BLaER1 treated with 17β-estradiol and CSF1 and Interleukin-3, amounts not matched to agents 10 nM and 100 nM (cell line): ENCODE measurements at regions not wholly inside any gene's neighbourhood (a gene's known extent, or its start where the extent isn't known, plus 50 kb on each side); places are given as distances from the start of the nearest gene placed in this dataset.
"Not testable (repeated sequence)": the region's sequence is repeated elsewhere in the genome, so short reads cannot be mapped to it uniquely, and the experiment has no call there.

ENCODE experiments used
- H3K27ac ChIP-seq, 11 experiments: shearing (Covaris generic); formaldehyde crosslinking; 2 replicates each; pipeline ENCODE4 v1.8.1; 2022
- H3K27me3 ChIP-seq, 11 experiments: shearing (Covaris generic); formaldehyde crosslinking; 2 replicates each; pipeline ENCODE4 v1.8.1; 2022
- H3K36me3 ChIP-seq, 11 experiments: shearing (Covaris generic); formaldehyde crosslinking; 2 replicates each; pipeline ENCODE4 v1.8.1; 2022
- H3K4me1 ChIP-seq, 10 experiments: shearing (Covaris generic); formaldehyde crosslinking; 2 replicates each; pipeline ENCODE4 v1.8.1; 2022
- H3K4me2 ChIP-seq, 11 experiments: shearing (Covaris generic); formaldehyde crosslinking; 2 replicates each; pipeline ENCODE4 v1.8.1; 2022
- H3K4me3 ChIP-seq, 10 experiments: shearing (Covaris generic); formaldehyde crosslinking; 2 replicates each; pipeline ENCODE4 v1.8.1; 2022
- H3K9ac ChIP-seq, 11 experiments: shearing (Covaris generic); formaldehyde crosslinking; 2 replicates each; pipeline ENCODE4 v1.8.1; 2022
- H3K9me3 ChIP-seq, 11 experiments: shearing (Covaris generic); formaldehyde crosslinking; replicated peaks in 1 of 11; 2 replicates each; pipeline ENCODE4 v1.8.1; 2022
- H4K20me1 ChIP-seq, 11 experiments: shearing (Covaris generic); formaldehyde crosslinking; 2 replicates each; pipeline ENCODE4 v1.8.1; 2022
- Cebpa-rat ChIP-seq, 11 experiments: shearing (Covaris generic); IDR thresholded peaks; 2 replicates each; pipeline ENCODE4 v1.8.1; 2022

GRCh38 chr17:14580499-14580898 is 279.6 kb downstream of the HS3ST3B1 start:
- H3K4me3 ChIP-seq, result no peak overlapping the region
- peaks cover 0 to 15% (median 5%) of the 10 kb centered on the region in 11 experiments; a peak in 8 of 22 replicates for H3K9me3 ChIP-seq
- H3K4me2 ChIP-seq, result no peak overlapping the region
- no peak overlapping the region for H3K9ac ChIP-seq
- H3K36me3 ChIP-seq, result no peaks in the 10 kb centered on the region
- no peaks in the 10 kb centered on the region for H3K4me1 ChIP-seq
- H4K20me1 ChIP-seq, result no peaks in the 10 kb centered on the region
- no peak overlapping the region for H3K27ac ChIP-seq
- TF ChIP-seq Cebpa-rat (IDR thresholded peaks at IDR 0.05), result no peak
- H3K27me3 ChIP-seq, result no peaks in the 10 kb centered on the region

GRCh38 chr17:14579716-14580115 is 278.8 kb downstream of the HS3ST3B1 start:
- TF ChIP-seq Cebpa-rat (IDR thresholded peaks at IDR 0.05), result no peak
- Histone ChIP-seq H3K4me2 (no peak overlapping the region), H3K9me3 (peaks cover 0 to 15% (median 5%) of the 10 kb centered on the region in 11 experiments; a peak in 8 of 22 replicates), H3K27ac (no peak overlapping the region), H3K9ac (no peak overlapping the region), H3K27me3 (no peaks in the 10 kb centered on the region), H3K4me3 (no peak overlapping the region), H4K20me1 (no peaks in the 10 kb centered on the region), H3K36me3 (no peaks in the 10 kb centered on the region), H3K4me1 (no peaks in the 10 kb centered on the region)

GRCh38 chr17:14575471-14575953 is 274.6 kb downstream of the HS3ST3B1 start:
- Histone ChIP-seq H3K4me3 (no peak overlapping the region), H3K9ac (no peak overlapping the region), H3K9me3 (peaks cover 0 to 22% (median 5%) of the 10 kb centered on the region in 11 experiments; a peak in 8 of 22 replicates), H3K4me2 (no peak overlapping the region), H3K36me3 (no peaks in the 10 kb centered on the region), H3K27ac (no peak overlapping the region), H4K20me1 (no peaks in the 10 kb centered on the region), H3K27me3 (no peaks in the 10 kb centered on the region), H3K4me1 (no peaks in the 10 kb centered on the region)
- no peak for TF ChIP-seq Cebpa-rat (IDR thresholded peaks at IDR 0.05)

DNA sequence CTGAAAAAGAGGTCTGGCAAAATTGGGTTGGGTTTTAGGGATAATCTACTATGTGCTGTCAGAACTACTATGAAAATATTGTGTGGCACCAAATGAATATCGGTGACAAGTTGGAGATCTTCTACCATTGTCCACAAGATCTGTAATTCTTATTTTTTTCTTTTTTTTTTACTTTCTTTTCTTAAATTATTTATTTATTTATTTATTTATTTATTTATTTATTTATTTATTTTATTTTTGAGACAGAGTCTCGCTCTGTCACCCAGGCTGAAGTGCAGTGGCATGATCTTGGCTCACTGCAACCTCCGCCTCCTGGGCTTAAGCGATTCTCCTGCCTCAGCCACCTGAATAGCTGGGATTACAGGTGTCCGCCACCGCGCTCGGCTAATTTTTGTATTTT is 259.4 kb downstream of the HS3ST3B1 start:
- H3K27me3 ChIP-seq, H3K9me3 ChIP-seq, H3K4me3 ChIP-seq, H4K20me1 ChIP-seq, H3K36me3 ChIP-seq, H3K9ac ChIP-seq: not testable (repeated sequence)
- Histone ChIP-seq H3K4me2 (peak overlapping the region in 6 of 11 experiments; percentile 44 to 80 (median 72); a peak in 12 of 22 replicates), H3K27ac (peak overlapping the region in 2 of 11 experiments; percentile 48 to 64; a peak in 3 of 22 replicates), H3K4me1 (peaks cover 12 to 52% (median 20%) of the 10 kb centered on the region in 10 experiments)

DNA sequence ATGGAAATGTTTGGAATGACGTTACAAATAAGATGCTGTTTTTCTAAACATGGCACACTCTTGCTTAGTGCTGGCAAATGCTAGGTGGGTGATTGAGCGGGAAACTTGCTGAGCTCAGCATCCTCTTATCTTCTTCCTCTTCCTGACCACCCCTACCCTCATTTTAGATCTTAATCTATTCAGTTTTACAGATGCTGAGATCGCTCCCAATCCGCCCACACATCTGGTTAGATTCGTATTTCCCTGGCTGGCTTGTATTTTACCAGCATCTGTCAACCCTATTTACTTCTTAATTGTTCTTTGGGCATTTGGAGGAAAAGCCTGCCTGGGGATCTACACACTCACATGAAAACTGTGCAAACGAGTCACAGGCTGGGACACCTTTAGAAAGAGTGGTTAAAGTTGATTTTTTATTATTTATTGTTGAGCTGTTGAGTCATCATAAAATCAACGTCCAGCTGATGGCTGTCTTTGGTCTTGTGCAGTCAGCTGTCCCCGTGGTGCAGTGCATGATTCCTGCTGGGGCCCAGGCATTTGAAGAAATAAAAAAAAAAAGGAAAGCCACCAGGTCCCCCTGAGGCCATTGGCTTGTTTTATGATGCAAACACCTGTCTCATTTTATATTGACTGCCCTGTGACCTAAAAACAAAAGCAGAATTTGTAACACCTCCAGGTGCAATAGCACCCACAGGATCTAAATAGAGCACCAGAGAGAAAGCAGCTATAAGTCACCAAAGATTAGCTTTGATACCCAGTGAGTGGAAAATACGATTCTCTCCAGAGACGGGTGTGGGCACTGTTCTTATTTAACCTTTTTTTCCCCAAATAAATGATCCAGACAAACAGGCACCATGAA is 258.6 kb downstream of the HS3ST3B1 start:
- Histone ChIP-seq H3K36me3 (no peaks in the 10 kb centered on the region), H3K9me3 (peaks cover 0 to 7% (median 0%) of the 10 kb centered on the region in 11 experiments; a peak in 3 of 22 replicates), H3K4me2 (peak overlapping the region; percentile 33 to 80 (median 68)), H3K4me3 (peak overlapping the region in 1 of 10 experiments; percentile 11; a peak in 1 of 20 replicates), H4K20me1 (no peaks in the 10 kb centered on the region), H3K27ac (peak overlapping the region in 2 of 11 experiments; percentile 48 to 64; a peak in 3 of 22 replicates), H3K27me3 (no peaks in the 10 kb centered on the region), H3K9ac (peak overlapping the region in 1 of 11 experiments; percentile 7; a peak in 2 of 22 replicates), H3K4me1 (peaks cover 12 to 52% (median 20%) of the 10 kb centered on the region in 10 experiments)
- TF ChIP-seq Cebpa-rat (IDR thresholded peaks at IDR 0.05), result no peak

DNA sequence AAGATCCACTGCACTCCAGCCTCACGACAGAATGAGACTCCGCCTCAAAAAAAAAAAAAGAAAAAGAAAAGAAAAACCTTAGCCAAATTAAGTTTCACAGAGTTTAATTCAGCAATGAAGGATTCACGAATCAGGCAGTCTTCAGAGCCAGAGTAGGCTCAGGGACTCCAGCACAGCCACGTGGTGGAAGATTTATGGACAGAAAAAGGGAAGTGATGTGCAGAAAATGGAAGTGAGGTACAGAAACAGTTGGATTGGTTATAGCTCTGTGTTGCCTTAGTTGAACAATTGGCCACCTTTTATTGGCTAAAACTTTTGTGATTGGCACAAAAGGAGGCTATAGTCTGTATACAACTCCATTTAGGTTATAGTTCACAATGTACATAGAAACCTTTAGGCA is 256.6 kb downstream of the HS3ST3B1 start:
- no peak for TF ChIP-seq Cebpa-rat (IDR thresholded peaks at IDR 0.05)
- no peaks in the 10 kb centered on the region for H3K36me3 ChIP-seq
- H3K4me1 ChIP-seq, result peaks cover 12 to 51% (median 20%) of the 10 kb centered on the region in 10 experiments
- H3K9ac ChIP-seq, result no peak overlapping the region
- no peak overlapping the region for H3K27ac ChIP-seq
- no peak overlapping the region for H3K4me3 ChIP-seq
- H3K27me3 ChIP-seq, result no peaks in the 10 kb centered on the region
- peaks cover 0 to 7% (median 0%) of the 10 kb centered on the region in 11 experiments; a peak in 3 of 22 replicates for H3K9me3 ChIP-seq
- H4K20me1 ChIP-seq, result no peaks in the 10 kb centered on the region
- H3K4me2 ChIP-seq, result peak overlapping the region in 2 of 11 experiments; percentile 19 to 43; a peak in 2 of 22 replicates

GRCh38 chr17:14553847-14554246 is 253.0 kb downstream of the HS3ST3B1 start:
- Histone ChIP-seq H3K27ac (no peak overlapping the region), H3K4me1 (peaks cover 6 to 53% (median 19%) of the 10 kb centered on the region in 10 experiments), H4K20me1 (no peaks in the 10 kb centered on the region), H3K9ac (no peak overlapping the region), H3K4me3 (no peak overlapping the region), H3K9me3 (peaks cover 0 to 20% (median 10%) of the 10 kb centered on the region in 11 experiments; a peak in 15 of 22 replicates), H3K27me3 (no peaks in the 10 kb centered on the region), H3K36me3 (no peaks in the 10 kb centered on the region), H3K4me2 (no peak overlapping the region)
- TF ChIP-seq Cebpa-rat (IDR thresholded peaks at IDR 0.05), result no peak

DNA sequence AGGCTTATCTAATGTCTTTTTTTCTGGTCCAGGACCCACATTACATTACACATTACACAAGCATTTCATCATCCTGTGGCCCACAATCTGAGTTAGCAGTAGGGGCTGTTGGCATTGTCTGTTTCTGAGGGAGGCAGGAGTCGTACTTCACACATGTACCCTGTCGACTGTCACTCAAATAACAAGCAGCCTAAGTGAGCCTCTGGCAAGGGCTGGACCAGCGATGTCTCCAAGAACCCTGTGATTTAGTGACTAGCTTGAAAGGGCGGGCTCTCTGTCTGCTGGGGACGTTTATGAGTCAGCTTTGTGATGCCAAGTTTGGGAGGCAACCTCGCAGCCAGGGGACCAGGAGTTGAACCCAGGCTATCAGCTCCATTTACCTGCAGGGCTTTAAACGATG is 251.4 kb downstream of the HS3ST3B1 start:
- no peaks in the 10 kb centered on the region for H4K20me1 ChIP-seq
- H3K27me3 ChIP-seq, result no peaks in the 10 kb centered on the region
- H3K36me3 ChIP-seq, result no peaks in the 10 kb centered on the region
- no peak overlapping the region for H3K9ac ChIP-seq
- no peak overlapping the region for H3K27ac ChIP-seq
- TF ChIP-seq Cebpa-rat (IDR thresholded peaks at IDR 0.05), result no peak
- peaks cover 5 to 47% (median 20%) of the 10 kb centered on the region in 10 experiments for H3K4me1 ChIP-seq
- H3K4me2 ChIP-seq, result peak overlapping the region in 2 of 11 experiments; percentile 18 to 29; a peak in 2 of 22 replicates
- H3K9me3 ChIP-seq, result peaks cover 0 to 20% (median 10%) of the 10 kb centered on the region in 11 experiments; a peak in 15 of 22 replicates
- H3K4me3 ChIP-seq, result no peak overlapping the region

DNA sequence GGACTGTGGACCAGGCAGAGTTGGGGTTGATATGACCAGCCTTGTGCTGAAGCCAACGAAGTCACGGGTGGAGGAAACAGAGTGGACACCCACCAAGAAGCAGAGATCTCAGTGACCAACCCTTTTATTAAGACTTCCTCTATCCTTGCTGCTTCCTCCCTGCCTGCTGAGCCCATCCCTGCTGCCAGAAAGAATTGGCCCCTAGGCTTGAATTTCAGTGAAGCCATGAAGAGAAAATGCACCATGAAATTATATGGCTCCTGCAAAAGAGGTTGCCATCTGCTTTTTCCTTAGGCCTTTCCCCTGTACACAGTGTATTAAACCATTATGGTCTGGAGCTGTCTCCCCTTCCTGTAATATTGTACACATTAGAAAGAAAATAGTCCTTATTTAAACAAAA is 246.7 kb downstream of the HS3ST3B1 start:
- Histone ChIP-seq H3K9me3 (peaks cover 0 to 20% (median 13%) of the 10 kb centered on the region in 11 experiments; a peak in 17 of 22 replicates), H3K4me3 (no peak overlapping the region), H3K27me3 (no peaks in the 10 kb centered on the region), H3K27ac (no peak overlapping the region), H3K4me1 (peaks cover 5 to 43% (median 23%) of the 10 kb centered on the region in 10 experiments), H3K36me3 (no peaks in the 10 kb centered on the region), H3K9ac (no peak overlapping the region), H3K4me2 (peak overlapping the region in 7 of 11 experiments; percentile 5 to 54 (median 32); a peak in 8 of 22 replicates), H4K20me1 (no peaks in the 10 kb centered on the region)
- no peak for TF ChIP-seq Cebpa-rat (IDR thresholded peaks at IDR 0.05)
